ENCODE measurements at regions not wholly inside any gene's neighbourhood (a gene's known extent, or its start where the extent isn't known, plus 50 kb on each side); places are given as distances from the start of the nearest gene placed in this dataset.

DNA sequence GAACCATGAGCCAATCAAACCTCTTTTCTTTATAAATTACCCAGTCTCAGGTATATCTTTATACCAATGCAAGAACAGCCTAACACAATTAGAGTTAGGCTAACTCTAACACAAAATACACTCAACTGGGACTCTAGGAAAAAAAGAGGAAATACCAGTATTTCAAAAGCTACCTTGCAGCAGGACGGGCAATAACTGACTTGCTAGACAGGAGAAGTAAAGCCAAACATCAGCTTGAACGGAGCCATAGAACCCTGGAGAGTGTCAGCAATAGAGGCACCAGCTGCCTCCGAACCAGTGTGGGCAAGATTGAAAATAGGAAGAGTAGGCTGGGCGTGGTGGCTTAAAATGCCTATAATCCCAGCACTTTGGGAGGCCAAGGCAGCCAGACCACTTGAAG is 162.0 kb upstream of the SOX4 start:
- TF ChIP-seq, protein P1, sequence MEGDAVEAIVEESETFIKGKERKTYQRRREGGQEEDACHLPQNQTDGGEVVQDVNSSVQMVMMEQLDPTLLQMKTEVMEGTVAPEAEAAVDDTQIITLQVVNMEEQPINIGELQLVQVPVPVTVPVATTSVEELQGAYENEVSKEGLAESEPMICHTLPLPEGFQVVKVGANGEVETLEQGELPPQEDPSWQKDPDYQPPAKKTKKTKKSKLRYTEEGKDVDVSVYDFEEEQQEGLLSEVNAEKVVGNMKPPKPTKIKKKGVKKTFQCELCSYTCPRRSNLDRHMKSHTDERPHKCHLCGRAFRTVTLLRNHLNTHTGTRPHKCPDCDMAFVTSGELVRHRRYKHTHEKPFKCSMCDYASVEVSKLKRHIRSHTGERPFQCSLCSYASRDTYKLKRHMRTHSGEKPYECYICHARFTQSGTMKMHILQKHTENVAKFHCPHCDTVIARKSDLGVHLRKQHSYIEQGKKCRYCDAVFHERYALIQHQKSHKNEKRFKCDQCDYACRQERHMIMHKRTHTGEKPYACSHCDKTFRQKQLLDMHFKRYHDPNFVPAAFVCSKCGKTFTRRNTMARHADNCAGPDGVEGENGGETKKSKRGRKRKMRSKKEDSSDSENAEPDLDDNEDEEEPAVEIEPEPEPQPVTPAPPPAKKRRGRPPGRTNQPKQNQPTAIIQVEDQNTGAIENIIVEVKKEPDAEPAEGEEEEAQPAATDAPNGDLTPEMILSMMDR (IDR thresholded peaks at IDR 0.05): no peak
- TF ChIP-seq POLR2A (IDR thresholded peaks at IDR 0.05) (no peak), POLR2AphosphoS5 (IDR thresholded peaks at IDR 0.05; ENCODE audit: insufficient read depth in 1 of 2, low read depth in 1 of 2) (no peak)
- Histone ChIP-seq H3K4me1 (no peaks in the 10 kb centered on the region), H3K4me3 (no peak overlapping the region), H3K27ac (no peak overlapping the region), H3K9me3 (no peaks in the 10 kb centered on the region), H3K27me3 (no peaks in the 10 kb centered on the region), H3K36me3 (no peaks in the 10 kb centered on the region)
- intact Hi-C loops (cut with DNase I): no loop called here
- no peak for DNase-seq (ENCODE audit: extremely low spot score in 2 of 2)

DNA sequence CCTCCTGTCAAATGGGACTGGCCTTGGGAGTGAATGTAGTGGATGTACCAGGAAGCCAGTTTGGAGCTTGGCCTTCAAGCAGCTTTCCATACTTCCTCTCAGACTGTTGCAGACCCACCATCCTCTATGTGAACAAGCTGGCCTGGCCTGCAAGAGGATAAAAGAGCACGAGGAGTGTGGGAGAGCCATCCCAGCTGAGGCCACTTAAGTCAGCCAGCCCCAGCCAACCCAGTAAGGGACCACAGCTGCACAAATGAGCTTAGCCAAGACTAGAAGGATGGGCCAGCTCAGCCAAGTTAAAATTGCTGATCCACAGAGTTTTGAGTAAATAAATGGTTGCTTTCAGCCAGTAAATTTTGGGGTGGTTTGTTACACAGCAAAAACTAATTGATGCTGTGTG is 156.9 kb upstream of the SOX4 start:
- TF ChIP-seq POLR2A (IDR thresholded peaks at IDR 0.05) (no peak), POLR2AphosphoS5 (IDR thresholded peaks at IDR 0.05; ENCODE audit: insufficient read depth in 1 of 2, low read depth in 1 of 2) (no peak)
- TF ChIP-seq, protein P1 (IDR thresholded peaks at IDR 0.05): no peak
- no peaks in the 10 kb centered on the region for H3K4me1 ChIP-seq
- no peaks in the 10 kb centered on the region for H3K36me3 ChIP-seq
- H3K27me3 ChIP-seq: no peaks in the 10 kb centered on the region
- intact Hi-C loops (cut with DNase I): no loop called here
- no peak overlapping the region for H3K4me3 ChIP-seq
- no peak overlapping the region for H3K27ac ChIP-seq
- no peak for DNase-seq (ENCODE audit: extremely low spot score in 2 of 2)
- no peaks in the 10 kb centered on the region for H3K9me3 ChIP-seq

DNA sequence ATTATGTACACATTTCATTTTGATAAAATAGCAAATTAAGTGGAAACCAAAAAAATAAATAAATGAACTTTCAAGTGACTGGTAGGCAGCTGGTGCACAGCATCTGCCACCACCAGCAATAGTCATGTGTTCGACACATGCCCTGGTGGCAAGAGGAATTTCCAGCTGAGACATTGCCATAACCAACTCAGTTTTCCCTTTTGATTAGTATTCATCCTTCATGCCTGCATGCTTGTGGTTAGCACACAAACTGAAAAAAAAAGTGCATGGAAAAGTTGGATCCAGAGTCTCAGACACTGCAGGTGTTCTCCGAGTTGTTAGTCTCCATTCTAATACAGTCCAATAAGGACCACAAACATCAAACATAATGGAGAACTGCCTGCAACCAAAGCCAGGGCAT is 156.0 kb upstream of the SOX4 start:
- intact Hi-C loops (cut with DNase I): no loop called here
- Histone ChIP-seq H3K9me3 (no peaks in the 10 kb centered on the region), H3K27ac (no peak overlapping the region), H3K4me3 (no peak overlapping the region), H3K27me3 (no peaks in the 10 kb centered on the region), H3K36me3 (no peaks in the 10 kb centered on the region), H3K4me1 (no peaks in the 10 kb centered on the region)
- DNase-seq (ENCODE audit: extremely low spot score in 2 of 2): no peak
- TF ChIP-seq, protein P1 (IDR thresholded peaks at IDR 0.05): no peak
- TF ChIP-seq POLR2AphosphoS5 (IDR thresholded peaks at IDR 0.05; ENCODE audit: insufficient read depth in 1 of 2, low read depth in 1 of 2) (no peak), POLR2A (IDR thresholded peaks at IDR 0.05) (no peak)

DNA sequence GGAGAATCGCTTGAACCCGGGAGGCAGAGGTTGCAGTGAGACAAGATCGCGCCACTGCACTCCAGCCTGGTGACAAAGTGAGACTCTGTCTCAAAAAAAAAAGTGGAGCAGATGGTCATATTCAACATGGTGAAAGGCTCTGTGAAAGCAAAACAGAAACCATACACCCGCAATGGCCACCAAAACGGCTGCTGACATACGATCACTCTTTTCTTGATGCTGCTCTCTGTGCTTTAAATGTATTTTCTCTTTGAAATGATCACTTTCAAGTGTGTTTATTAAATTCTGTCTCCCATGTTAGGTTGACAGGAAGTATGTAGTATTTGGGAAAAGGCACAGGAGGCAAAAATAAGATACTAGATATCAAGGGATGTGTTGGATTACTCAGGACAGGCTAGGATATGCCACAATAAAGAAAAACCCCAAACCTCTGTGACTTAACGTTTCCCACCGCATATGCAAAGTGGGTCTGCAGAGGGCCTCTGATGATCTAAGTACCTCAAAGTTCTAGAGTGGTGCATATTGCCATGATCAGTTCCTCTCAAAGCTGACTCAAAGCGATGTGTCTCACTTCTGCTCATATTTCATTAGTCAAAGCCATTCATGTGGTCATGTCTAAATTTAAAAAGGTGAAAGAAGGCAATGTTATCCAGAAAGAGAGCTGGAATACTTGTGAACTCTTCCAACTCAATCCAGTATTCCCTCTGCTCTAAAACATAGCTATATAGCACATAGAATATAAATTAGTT is 155.1 kb upstream of the SOX4 start:
- intact Hi-C loops (cut with DNase I): no loop called here
- TF ChIP-seq POLR2A (IDR thresholded peaks at IDR 0.05) (no peak), POLR2AphosphoS5 (IDR thresholded peaks at IDR 0.05; ENCODE audit: insufficient read depth in 1 of 2, low read depth in 1 of 2) (no peak)
- TF ChIP-seq, protein P1 (IDR thresholded peaks at IDR 0.05): no peak
- DNase-seq (ENCODE audit: extremely low spot score in 2 of 2): no peak
- Histone ChIP-seq H3K27me3 (no peaks in the 10 kb centered on the region), H3K4me3 (no peak overlapping the region), H3K9me3 (no peaks in the 10 kb centered on the region), H3K27ac (no peak overlapping the region), H3K36me3 (no peaks in the 10 kb centered on the region), H3K4me1 (no peaks in the 10 kb centered on the region)

DNA sequence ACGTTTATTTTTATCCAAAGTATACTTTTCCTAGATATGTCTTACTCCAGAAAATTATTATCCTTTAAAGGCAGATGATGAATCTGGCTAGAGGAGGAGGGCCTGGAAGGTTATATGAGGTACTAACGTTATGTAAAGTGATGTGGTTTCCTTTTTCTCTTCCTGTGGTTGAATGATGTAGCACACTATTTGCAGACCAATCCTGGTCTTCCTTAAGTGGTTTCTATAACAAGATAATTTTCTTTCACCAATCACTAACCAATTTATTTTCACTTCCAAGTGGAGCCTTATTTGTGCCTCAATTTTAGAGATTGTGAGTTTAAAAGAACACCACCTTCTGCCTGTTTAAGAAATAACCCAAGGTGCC is 154.6 kb upstream of the SOX4 start:
- Histone ChIP-seq H3K4me1 (no peaks in the 10 kb centered on the region), H3K36me3 (no peaks in the 10 kb centered on the region), H3K27me3 (no peaks in the 10 kb centered on the region), H3K27ac (no peak overlapping the region), H3K4me3 (no peak overlapping the region), H3K9me3 (no peaks in the 10 kb centered on the region)
- TF ChIP-seq POLR2A (IDR thresholded peaks at IDR 0.05) (no peak), POLR2AphosphoS5 (IDR thresholded peaks at IDR 0.05; ENCODE audit: insufficient read depth in 1 of 2, low read depth in 1 of 2) (no peak)
- TF ChIP-seq, protein P1 (IDR thresholded peaks at IDR 0.05): no peak
- DNase-seq (ENCODE audit: extremely low spot score in 2 of 2): no peak
- intact Hi-C loops (cut with DNase I): no loop called here
